AG04449 (cell line): ENCODE measurements at regions not wholly inside any gene's neighbourhood (a gene's known extent, or its start where the extent isn't known, plus 50 kb on each side); places are given as distances from the start of the nearest gene placed in this dataset.
"Not testable (repeated sequence)": the region's sequence is repeated elsewhere in the genome, so short reads cannot be mapped to it uniquely, and the experiment has no call there.

Source experiments
- CTCF ChIA-PET: fragments of 350-600 bp; formaldehyde crosslinking; extraction: SDS; loops from one replicate; lab custom pipeline; 2021; ENCODE audit warnings: antibody characterized with exemption; lab: Yijun Ruan, JAX
- POLR2A ChIA-PET: fragments of 400-600, 350-600 bp; formaldehyde crosslinking; extraction: SDS; loops from one replicate; lab custom pipeline; 2020; ENCODE audit warnings: antibody characterized with exemption, inconsistent platforms; lab: Yijun Ruan, JAX
- DNase-seq: peaks from one replicate; pipeline ENCODE4 v3.0.0-alpha.2; 2010; ENCODE audit warnings: low read depth, low spot score
- H3K4me3 ChIP-seq: 2 replicates; pipeline ENCODE4 v1.5.1; 2011; ENCODE audit warnings: low read depth, mild to moderate bottlenecking, control low read depth, low read length
- TF ChIP-seq, protein P1 (sequence below): IDR thresholded peaks from one replicate; pipeline ENCODE4 v1.5.1; 2011; ENCODE audit warnings: mild to moderate bottlenecking, moderate library complexity, low read length, control low read depth, inconsistent platforms; ENCODE audit not compliant: insufficient read depth; ENCODE audit errors: missing control alignments

GRCh38 chr19:23539499-23539898 lies 144.2 kb upstream of the ZNF91 start:
- CTCF ChIA-PET, result no interaction called here
- POLR2A ChIA-PET, result no interaction called here
- no peak overlapping the region for H3K4me3 ChIP-seq
- no peak for DNase-seq
- TF ChIP-seq, protein P1, sequence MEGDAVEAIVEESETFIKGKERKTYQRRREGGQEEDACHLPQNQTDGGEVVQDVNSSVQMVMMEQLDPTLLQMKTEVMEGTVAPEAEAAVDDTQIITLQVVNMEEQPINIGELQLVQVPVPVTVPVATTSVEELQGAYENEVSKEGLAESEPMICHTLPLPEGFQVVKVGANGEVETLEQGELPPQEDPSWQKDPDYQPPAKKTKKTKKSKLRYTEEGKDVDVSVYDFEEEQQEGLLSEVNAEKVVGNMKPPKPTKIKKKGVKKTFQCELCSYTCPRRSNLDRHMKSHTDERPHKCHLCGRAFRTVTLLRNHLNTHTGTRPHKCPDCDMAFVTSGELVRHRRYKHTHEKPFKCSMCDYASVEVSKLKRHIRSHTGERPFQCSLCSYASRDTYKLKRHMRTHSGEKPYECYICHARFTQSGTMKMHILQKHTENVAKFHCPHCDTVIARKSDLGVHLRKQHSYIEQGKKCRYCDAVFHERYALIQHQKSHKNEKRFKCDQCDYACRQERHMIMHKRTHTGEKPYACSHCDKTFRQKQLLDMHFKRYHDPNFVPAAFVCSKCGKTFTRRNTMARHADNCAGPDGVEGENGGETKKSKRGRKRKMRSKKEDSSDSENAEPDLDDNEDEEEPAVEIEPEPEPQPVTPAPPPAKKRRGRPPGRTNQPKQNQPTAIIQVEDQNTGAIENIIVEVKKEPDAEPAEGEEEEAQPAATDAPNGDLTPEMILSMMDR, result no peak

GRCh38 chr19:23537136-23537535 lies 141.9 kb upstream of the ZNF91 start:
- CTCF ChIA-PET, H3K4me3 ChIP-seq, DNase-seq, POLR2A ChIA-PET: not testable (repeated sequence)

GRCh38 chr19:23536341-23536740 lies 141.1 kb upstream of the ZNF91 start:
- H3K4me3 ChIP-seq, POLR2A ChIA-PET, CTCF ChIA-PET, DNase-seq: not testable (repeated sequence)

DNA sequence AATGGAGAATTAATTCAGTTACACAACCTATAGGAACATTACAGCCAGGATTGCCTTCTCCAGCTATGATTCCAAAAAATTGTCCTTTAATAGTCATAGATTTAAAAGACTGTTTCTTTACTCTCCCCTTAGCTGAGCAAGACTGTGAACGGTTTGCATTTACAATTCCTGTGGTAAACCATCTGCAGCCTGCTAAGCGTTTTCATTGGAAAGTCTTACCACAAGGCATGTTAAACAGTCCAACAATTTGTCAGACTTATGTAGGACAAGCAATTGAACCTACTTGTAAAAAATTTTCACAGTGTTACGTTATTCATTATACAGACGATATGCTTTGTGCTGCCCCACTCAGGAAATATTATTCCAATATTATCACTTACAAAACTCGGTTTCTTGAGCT lies 140.6 kb upstream of the ZNF91 start:
- DNase-seq, CTCF ChIA-PET, H3K4me3 ChIP-seq, POLR2A ChIA-PET: not testable (repeated sequence)

DNA sequence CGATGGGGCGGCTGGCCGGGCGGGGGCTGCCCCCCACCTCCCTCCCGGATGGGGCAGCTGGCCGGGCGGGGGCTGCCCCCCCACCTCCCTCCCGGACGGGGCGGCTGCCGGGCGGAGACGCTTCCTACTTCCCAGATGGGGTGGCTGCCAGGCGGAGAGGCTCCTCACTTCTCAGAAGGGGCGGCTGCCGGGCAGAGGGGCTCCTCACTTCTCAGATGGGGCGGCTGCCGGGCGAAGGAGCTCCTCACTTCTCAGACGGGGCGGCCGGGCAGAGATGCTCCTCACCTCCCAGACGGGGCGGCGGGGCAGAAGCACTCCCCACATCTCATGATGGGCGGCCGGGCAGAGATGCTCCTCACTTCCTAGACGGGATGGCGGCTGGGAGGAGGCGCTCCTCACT lies 138.2 kb upstream of the ZNF91 start:
- POLR2A ChIA-PET, DNase-seq, H3K4me3 ChIP-seq, CTCF ChIA-PET: not testable (repeated sequence)

GRCh38 chr19:23531976-23532375 lies 136.7 kb upstream of the ZNF91 start:
- H3K4me3 ChIP-seq, result no peak overlapping the region
- ChIA-PET CTCF (no interaction called here), POLR2A (no interaction called here)
- no peak for DNase-seq
- TF ChIP-seq, protein P1, result no peak

DNA sequence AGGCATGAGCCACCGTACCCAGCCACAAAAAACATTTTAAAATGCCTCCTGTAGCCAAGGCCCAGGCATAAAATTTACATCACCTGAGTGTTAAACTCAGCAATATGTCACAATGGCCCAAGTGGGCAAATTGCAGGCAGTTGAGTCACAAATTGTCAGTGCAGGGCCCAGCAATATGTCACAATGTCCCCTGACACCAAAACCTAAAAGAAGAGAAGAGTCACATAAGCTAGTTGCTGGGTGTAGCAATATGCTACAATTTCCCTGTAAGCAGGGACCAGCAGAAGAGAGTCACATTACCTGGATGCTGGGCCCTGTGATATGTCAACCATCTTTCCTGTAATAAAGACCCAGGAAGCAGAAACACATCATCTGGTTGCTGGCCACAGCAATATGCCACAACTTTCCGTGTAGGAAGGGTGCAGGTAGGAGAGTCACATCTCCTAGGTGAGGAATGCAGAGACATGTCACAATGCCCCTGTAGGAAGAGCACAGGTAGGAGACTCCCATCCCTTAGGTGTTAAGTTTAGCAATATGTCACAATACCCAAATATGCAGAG lies 136.0 kb upstream of the ZNF91 start:
- POLR2A ChIA-PET, result no interaction called here

DNA sequence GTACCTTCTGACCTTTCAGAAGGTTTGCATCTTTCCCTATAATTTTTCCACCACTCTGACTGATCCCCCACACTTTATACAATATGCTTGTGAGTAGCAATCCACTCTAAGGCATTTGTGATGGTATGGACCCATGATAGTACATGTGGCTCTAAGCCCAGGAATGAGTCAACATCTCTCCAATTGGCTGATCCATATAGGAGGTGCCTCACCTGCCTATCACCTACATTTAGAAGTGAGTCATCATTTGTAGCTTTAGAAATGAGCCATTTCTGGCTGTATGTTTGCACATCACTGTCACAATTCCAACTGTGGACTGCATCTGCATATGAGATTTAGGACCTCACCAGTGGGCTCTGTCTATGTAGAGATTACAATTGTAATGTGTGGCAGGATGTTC lies 133.1 kb upstream of the ZNF91 start:
- TF ChIP-seq, protein P1, result no peak
- H3K4me3 ChIP-seq, result no peak overlapping the region
- ChIA-PET POLR2A (no interaction called here), CTCF (no interaction called here)
- DNase-seq, result no peak

More for the DNA sequence above, 136.0 kb upstream of the ZNF91 start:
- H3K4me3 ChIP-seq, result no peak overlapping the region
- TF ChIP-seq, protein P1, result no peak
- CTCF ChIA-PET, result no interaction called here
- DNase-seq, result no peak
